CD14-positive monocyte (primary cell): ENCODE measurements at regions not wholly inside any gene's neighbourhood (a gene's known extent, or its start where the extent isn't known, plus 50 kb on each side); places are given as distances from the start of the nearest gene placed in this dataset.
A peak's percentile ranks its signal among the peaks of the same experiment; 100 is the strongest.

ENCODE experiments used
- DNase-seq, 3 donors: peaks; one replicate each; pipeline ENCODE4 v3.0.0-alpha.2; 2011 to 2022
- H2AFZ ChIP-seq: 2 replicates; pipeline ENCODE4 v1.6.0; 2012; ENCODE audit warnings: mild to moderate bottlenecking, low read depth, low read length, inconsistent platforms; ENCODE audit not compliant: insufficient read depth, poor library complexity, severe bottlenecking
- H3K27ac ChIP-seq, 2 donors: 1 replicate in 1 of 2; 2 replicates in 1 of 2; pipeline ENCODE4 v1.5.1; 2012 to 2013; ENCODE audit warnings: low read length in 2 of 2, control low read depth in 1 of 2, inconsistent platforms in 1 of 2, low read depth in 1 of 2, mild to moderate bottlenecking in 1 of 2
- H3K27me3 ChIP-seq, 2 donors: one replicate each; pipeline versions ENCODE4 v1.6.0 to v1.6.1; 2011 to 2013; ENCODE audit warnings: low read length in 2 of 2; ENCODE audit not compliant: control insufficient read depth in 2 of 2, insufficient read depth in 2 of 2
- H3K36me3 ChIP-seq, 2 donors: replicated peaks in 1 of 2; 1 replicate in 1 of 2; 2 replicates in 1 of 2; pipeline versions ENCODE4 v1.5.1 to v1.6.1; 2012 to 2013; ENCODE audit warnings: low read length in 2 of 2, control low read depth in 1 of 2, inconsistent platforms in 1 of 2, mild to moderate bottlenecking in 1 of 2; ENCODE audit not compliant: insufficient read depth in 2 of 2, control insufficient read depth in 1 of 2
- H3K4me1 ChIP-seq, 2 donors: 1 replicate in 1 of 2; 2 replicates in 1 of 2; pipeline versions ENCODE4 v1.5.1 to v1.6.1; 2012 to 2013; ENCODE audit warnings: low read length in 2 of 2, control low read depth in 1 of 2, inconsistent platforms in 1 of 2, mild to moderate bottlenecking in 1 of 2, moderate library complexity in 1 of 2; ENCODE audit not compliant: insufficient read depth in 2 of 2, control insufficient read depth in 1 of 2
- H3K4me2 ChIP-seq: replicated peaks from 2 replicates; pipeline ENCODE3; 2012; ENCODE audit warnings: low read length, moderate library complexity, mild to moderate bottlenecking; ENCODE audit not compliant: poor library complexity, severe bottlenecking; ENCODE audit errors: extremely low read depth
- H3K4me3 ChIP-seq, 3 experiments: fragments of 200-600 bp in 1 of 3; sonication (generic) in 1 of 3; replicated peaks in 1 of 3; 1 replicate in 2 of 3; 2 replicates in 1 of 3; pipeline ENCODE4 v1.5.1; 2011 to 2013; ENCODE audit warnings: low read length in 3 of 3, mild to moderate bottlenecking in 3 of 3, control low read depth in 2 of 3, low read depth in 2 of 3, inconsistent platforms in 1 of 3, moderate library complexity in 1 of 3
- H3K79me2 ChIP-seq: 2 replicates; pipeline ENCODE4 v1.6.0; 2012; ENCODE audit warnings: mild to moderate bottlenecking, control low read depth, inconsistent platforms, low read length, moderate library complexity; ENCODE audit not compliant: insufficient read depth
- H3K9ac ChIP-seq: 2 replicates; pipeline ENCODE4 v1.6.0; 2017; ENCODE audit warnings: low read length, mild to moderate bottlenecking; ENCODE audit not compliant: insufficient read depth, poor library complexity, severe bottlenecking
- H3K9me3 ChIP-seq, 2 donors: replicated peaks in 1 of 2; 1 replicate in 1 of 2; 2 replicates in 1 of 2; pipeline versions ENCODE4 v1.5.1 to v1.6.1; 2012 to 2013; ENCODE audit warnings: low read length in 2 of 2, control low read depth in 1 of 2; ENCODE audit not compliant: control insufficient read depth in 1 of 2, insufficient read depth in 1 of 2
- H4K20me1 ChIP-seq: 2 replicates; pipeline ENCODE4 v1.6.0; 2012; ENCODE audit warnings: mild to moderate bottlenecking, low read length, control low read depth, moderate library complexity; ENCODE audit not compliant: insufficient read depth
- H3K27ac Mint-ChIP-seq, 7 donors: one replicate each; pipeline ENCODE4 v1.8.0; 2020; ENCODE audit warnings: mild to moderate bottlenecking in 7 of 7, mixed read lengths in 7 of 7, moderate library complexity in 6 of 7, inconsistent platforms in 2 of 7
- H3K27me3 Mint-ChIP-seq, 3 donors: one replicate each; pipeline ENCODE4 v1.8.0; 2021 to 2022; ENCODE audit warnings: low read depth in 3 of 3, mild to moderate bottlenecking in 3 of 3, mixed read lengths in 3 of 3, moderate library complexity in 3 of 3, inconsistent platforms in 1 of 3
- H3K36me3 Mint-ChIP-seq, 2 donors: one replicate each; pipeline ENCODE4 v1.8.0; 2020; ENCODE audit warnings: mixed read lengths in 2 of 2, inconsistent platforms in 1 of 2, mild to moderate bottlenecking in 1 of 2
- H3K4me1 Mint-ChIP-seq: one replicate; pipeline ENCODE4 v1.8.0; 2020; ENCODE audit warnings: mild to moderate bottlenecking, mixed read lengths
- H3K4me3 Mint-ChIP-seq, 2 donors: one replicate each; pipeline ENCODE4 v1.8.0; 2020; ENCODE audit warnings: mild to moderate bottlenecking in 2 of 2, mixed read lengths in 2 of 2, moderate library complexity in 1 of 2
- H3K9me3 Mint-ChIP-seq, 7 donors: one replicate each; pipeline ENCODE4 v1.8.0; 2020 to 2022; ENCODE audit warnings: mixed read lengths in 7 of 7, mild to moderate bottlenecking in 6 of 7, moderate library complexity in 6 of 7, inconsistent platforms in 2 of 7
- CTCF ChIP-seq: fragments of 200-600 bp; IDR thresholded peaks from one replicate; pipeline ENCODE4 v1.8.0; 2022; ENCODE audit warnings: antibody characterized with exemption, mild to moderate bottlenecking
- WGBS: methylation state at CpG from one replicate; pipeline ENCODE4 v1.1.5; 2013; ENCODE audit warnings: missing lambda C conversion rate; ENCODE audit not compliant: insufficient coverage; 5-methylcytosine and 5-hydroxymethylcytosine counted together
- intact Hi-C, 2 donors: fragments of 100-400 bp; cut with micrococcal nuclease; formaldehyde crosslinking; loops; one replicate each; pipeline versions ENCODE4 v1.15.0 to v1.15.1; 2023

GRCh38 chr11:2083411-2083810 lies 55.8 kb downstream of the IGF2 start:
- TF ChIP-seq CTCF = no peak
- Mint-ChIP-seq H3K27me3 (peaks cover 12 to 16% (median 13%) of the 10 kb centered on the region in 3 donors), H3K9me3 (peaks cover 9 to 21% (median 16%) of the 10 kb centered on the region in 7 donors), H3K4me1 (no peaks in the 10 kb centered on the region), H3K4me3 (no peak overlapping the region), H3K36me3 (no peaks in the 10 kb centered on the region), H3K27ac (no peak overlapping the region)
- Histone ChIP-seq H3K9ac (no peak overlapping the region), H3K4me2 (no peak overlapping the region), H3K4me3 (no peak overlapping the region), H3K4me1 (no peaks in the 10 kb centered on the region), H3K27ac (no peak overlapping the region), H3K36me3 (no peaks in the 10 kb centered on the region), H3K79me2 (no peaks in the 10 kb centered on the region), H2AFZ (no peak overlapping the region), H4K20me1 (no peaks in the 10 kb centered on the region), H3K9me3 (peaks cover 3 to 14% of the 10 kb centered on the region in 2 donors), H3K27me3 (no peaks in the 10 kb centered on the region)
- intact Hi-C loops = no loop called here
- WGBS = 94% methylated on average over 7 of the region's 17 CpGs
- no peak for DNase-seq

DNA sequence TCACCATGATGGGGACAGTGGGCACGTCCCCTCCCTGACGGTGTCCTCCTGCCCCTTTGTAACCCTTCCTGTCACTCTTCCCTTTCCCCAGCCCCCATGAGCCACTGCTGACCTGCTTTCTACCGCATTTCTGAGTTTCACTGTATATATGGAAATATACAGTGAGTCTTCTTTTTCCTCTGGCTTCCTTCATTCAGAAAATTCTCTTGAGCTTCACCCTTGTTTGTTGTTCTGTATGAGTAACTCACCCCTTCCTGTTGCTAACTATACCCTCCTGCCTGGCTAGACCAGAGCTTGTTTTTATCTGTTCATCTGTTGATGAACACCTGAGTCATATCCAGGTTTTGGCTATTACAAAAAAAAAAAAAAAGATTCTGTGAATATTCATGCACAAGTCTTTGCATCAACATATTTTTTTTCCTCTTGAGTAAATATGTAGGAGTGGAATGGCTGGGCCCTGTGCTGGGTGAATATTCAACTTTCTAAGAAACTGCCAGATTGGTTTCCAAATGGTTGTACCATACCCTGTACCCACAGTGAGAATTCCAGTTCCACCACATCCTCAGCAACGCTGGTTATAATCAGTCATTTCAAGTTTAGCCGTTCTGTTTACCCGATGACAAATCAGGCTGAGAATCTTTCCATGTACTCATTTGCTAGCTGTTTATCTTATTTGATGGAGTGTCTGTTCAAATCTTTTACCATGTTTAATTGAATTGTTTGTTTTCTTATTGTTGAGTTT lies 62.0 kb downstream of the IGF2 start:
- H3K4me3 ChIP-seq = no peak overlapping the region
- H3K27me3 Mint-ChIP-seq = peaks cover 10 to 19% (median 10%) of the 10 kb centered on the region in 3 donors
- intact Hi-C loops = no loop called here
- TF ChIP-seq CTCF = no peak
- H3K79me2 ChIP-seq = no peaks in the 10 kb centered on the region
- H3K4me2 ChIP-seq = no peak overlapping the region
- no peak for DNase-seq
- H3K4me3 Mint-ChIP-seq = peak overlapping the region in 1 of 2 donors; percentile 18
- no peak overlapping the region for H3K9ac ChIP-seq
- no peak overlapping the region for H3K27ac ChIP-seq
- H3K27ac Mint-ChIP-seq = no peak overlapping the region
- H4K20me1 ChIP-seq = no peaks in the 10 kb centered on the region
- H3K9me3 Mint-ChIP-seq = no peaks in the 10 kb centered on the region
- no peaks in the 10 kb centered on the region for H3K36me3 Mint-ChIP-seq
- no CpG with 5 or more reads among the region's 6 CpGs for WGBS
- H3K27me3 ChIP-seq = peaks cover 0 to 2% of the 10 kb centered on the region in 2 donors
- H3K4me1 Mint-ChIP-seq = no peaks in the 10 kb centered on the region
- H2AFZ ChIP-seq = no peak overlapping the region
- H3K9me3 ChIP-seq = no peaks in the 10 kb centered on the region
- no peaks in the 10 kb centered on the region for H3K36me3 ChIP-seq
- H3K4me1 ChIP-seq = no peaks in the 10 kb centered on the region
